T47D (cell line): ENCODE measurements at regions not wholly inside any gene's neighbourhood (a gene's known extent, or its start where the extent isn't known, plus 50 kb on each side); places are given as distances from the start of the nearest gene placed in this dataset.

Experiments used
- DNase-seq, 2 experiments: peaks; one replicate each; pipeline versions ENCODE4 v3.0.0 to v3.0.0-alpha.2; 2011 to 2012; ENCODE audit warnings: low read depth in 1 of 2, low spot score in 1 of 2
- JUND ChIP-seq: IDR thresholded peaks from 2 replicates; pipeline ENCODE4 v1.6.1; 2012; ENCODE audit warnings: low read depth
- in situ Hi-C: cut with HindIII; loops from 2 replicates; pipeline ENCODE4 v1.10.0; 2016; ENCODE audit warnings: low sequenced_read_pairs, low pct_unique_long_range_greater_than_20kb

DNA sequence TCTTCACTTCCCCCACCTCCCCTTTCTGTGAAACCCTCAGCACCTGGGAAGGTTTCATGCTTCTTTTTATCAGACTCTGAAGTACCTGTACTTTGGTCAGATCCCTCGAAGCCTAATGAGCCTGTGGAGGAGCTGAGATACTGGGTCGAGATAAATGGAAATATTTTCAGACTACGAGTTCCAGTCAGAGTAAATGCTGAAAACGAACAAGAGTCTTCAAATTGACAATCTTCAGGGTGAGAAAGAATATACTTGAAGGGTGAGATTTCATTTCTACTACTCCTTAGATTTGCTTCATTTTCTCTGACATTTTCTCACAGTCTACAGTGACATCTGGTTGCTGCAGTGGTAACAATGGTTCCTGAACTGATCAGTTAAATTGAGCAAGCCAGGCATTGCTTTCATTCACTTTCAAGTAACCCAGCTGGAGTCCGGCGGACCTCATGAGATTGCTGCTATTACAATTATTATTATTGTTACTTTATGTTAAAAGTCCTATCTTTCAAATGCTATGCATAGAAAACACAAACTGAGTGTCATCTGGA, 337.2 kb downstream of the VGLL3 start:
- TF ChIP-seq JUND = no peak
- peak in 1 of 2 experiments; percentile 6 for DNase-seq
- in situ Hi-C loops = no loop called here

GRCh38 chr3:86648087-86648486, 342.9 kb downstream of the VGLL3 start:
- in situ Hi-C loops = no loop called here
- no peak for TF ChIP-seq JUND
- no peak for DNase-seq

GRCh38 chr3:86645756-86646155, 345.2 kb downstream of the VGLL3 start:
- in situ Hi-C loops = no loop called here
- no peak for TF ChIP-seq JUND
- DNase-seq = no peak

DNA sequence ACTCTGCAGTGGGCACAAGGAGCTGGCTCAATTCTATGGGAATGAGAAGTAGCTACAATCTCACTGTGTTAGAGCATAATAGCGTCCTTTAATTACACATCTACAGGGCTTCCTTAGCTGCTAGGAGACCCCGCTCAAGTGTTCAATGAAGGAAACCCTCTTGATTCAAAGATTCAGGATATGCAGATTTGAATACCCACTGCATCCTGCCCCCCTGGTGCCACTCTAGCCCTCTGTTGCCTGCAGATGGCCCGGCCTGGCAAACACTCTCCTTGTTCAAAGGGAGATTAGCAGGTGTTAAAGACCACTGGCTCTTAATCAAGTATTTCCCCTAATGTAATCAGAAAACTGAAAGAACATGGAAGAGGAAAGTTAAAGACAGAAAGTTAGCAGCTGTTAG, 356.6 kb downstream of the VGLL3 start:
- no peak for TF ChIP-seq JUND
- in situ Hi-C loops = no loop called here

DNA sequence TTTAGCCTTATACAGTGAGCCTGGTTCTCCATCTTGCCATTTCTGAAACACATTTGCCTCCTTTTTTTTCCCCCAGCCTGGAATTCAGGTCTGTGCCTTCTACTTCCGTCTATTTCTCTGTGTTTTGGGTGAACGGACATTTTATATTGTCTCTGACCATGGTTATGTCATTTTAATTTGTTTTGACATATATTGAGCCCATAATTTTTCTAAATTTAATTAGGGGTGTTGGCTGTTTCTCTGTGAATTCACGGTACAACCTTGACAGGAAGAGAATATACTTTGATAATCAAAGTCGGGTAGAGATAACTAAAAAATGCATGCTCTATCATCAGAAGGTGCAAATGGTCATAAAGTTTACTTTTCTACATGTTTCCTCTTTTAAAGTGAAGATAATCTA, 361.4 kb downstream of the VGLL3 start:
- no peak for DNase-seq
- in situ Hi-C loops = no loop called here
- no peak for TF ChIP-seq JUND

More for the DNA sequence above, 356.6 kb downstream of the VGLL3 start:
- DNase-seq = no peak

GRCh38 chr3:86624192-86624591, 366.8 kb downstream of the VGLL3 start:
- no peak for DNase-seq
- in situ Hi-C loops = no loop called here
- no peak for TF ChIP-seq JUND

DNA sequence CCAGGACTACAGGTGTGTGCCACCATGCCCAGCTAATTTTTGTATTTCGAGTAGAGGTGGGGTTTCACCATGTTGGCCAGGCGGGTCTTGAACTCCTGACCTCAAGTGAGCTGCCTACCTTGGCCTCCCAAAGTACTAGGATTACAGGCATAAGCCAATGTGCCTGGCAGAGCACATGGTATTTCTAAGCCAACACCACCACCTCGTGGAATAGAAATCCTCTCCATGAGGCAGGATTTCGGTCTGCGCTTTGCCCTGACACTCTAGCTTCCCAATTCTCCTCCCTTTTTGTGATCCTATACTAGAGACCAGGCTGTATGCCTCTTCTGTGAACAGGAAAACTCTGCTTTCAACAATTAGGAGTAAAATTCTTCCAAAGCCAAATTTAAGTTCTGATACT, 372.2 kb downstream of the VGLL3 start:
- TF ChIP-seq JUND = no peak
- in situ Hi-C loops = no loop called here

DNA sequence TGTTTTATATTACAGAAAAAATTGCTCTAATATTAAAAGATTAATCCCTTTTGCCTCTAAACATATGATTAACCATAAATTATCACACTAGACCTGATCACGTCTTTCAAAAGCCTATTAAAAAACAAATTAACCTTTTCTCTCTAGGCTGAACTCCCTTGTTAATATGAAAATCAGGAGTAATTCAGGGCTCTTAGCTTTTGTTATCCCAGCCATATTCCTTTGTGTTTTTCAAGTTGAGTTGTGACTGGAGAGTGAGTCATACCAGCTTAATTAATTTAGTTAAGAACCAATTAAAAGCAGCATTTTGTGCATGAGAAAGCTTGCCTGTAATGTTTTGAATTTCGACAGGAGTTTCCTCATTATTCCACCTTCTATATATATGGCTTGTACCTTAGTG, 385.8 kb downstream of the VGLL3 start:
- no peak for TF ChIP-seq JUND
- no peak for DNase-seq
- in situ Hi-C loops = no loop called here

More for the DNA sequence above, 372.2 kb downstream of the VGLL3 start:
- DNase-seq = peak in 1 of 2 experiments; percentile 28

- no peak for DNase-seq
- in situ Hi-C loops = no loop called here
These were observed 395.3 kb downstream of the VGLL3 start for GRCh38 chr3:86595696-86596095.

DNA sequence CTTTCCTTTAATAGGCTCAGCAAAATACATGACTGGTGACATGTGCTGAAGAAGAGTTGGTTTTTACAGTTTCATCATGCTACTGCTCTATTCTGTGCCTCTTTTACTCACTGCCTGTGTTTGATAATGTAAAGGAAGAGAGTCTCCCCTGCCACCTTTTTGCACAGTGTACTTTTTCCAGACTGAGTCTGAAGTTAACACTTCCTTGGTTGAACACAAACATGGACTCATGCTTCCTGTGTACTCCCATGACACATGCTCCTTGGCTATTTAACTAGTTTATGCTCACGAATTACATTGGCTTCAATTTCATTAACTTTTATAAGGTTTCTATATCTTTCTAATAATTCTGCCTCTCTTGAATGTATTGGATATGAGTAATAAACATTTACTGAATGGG, 396.1 kb downstream of the VGLL3 start:
- no peak for TF ChIP-seq JUND
- DNase-seq = no peak
- in situ Hi-C loops = no loop called here

More at GRCh38 chr3:86595696-86596095, 395.3 kb downstream of the VGLL3 start:
- no peak for TF ChIP-seq JUND

DNA sequence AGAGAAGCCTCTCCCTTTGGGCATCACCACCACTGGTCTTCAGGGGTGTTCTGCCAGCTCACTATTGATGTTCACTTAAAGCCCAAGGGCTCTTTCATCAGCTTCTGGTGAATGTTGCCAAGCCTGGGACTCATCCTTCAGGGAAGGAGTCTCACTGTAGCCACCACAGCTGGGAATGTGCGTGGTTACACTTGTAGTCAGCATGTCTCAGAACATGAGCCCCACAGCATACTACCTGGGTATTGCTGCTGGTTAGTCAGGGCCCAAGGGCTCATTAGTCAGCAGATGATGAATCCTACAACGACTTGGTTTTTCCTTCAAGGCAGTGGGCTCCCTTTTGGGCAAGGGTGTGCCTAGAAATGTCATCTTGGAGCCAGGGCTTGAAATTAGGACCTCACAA, 412.9 kb downstream of the VGLL3 start:
- in situ Hi-C loops = no loop called here
- TF ChIP-seq JUND = no peak
- DNase-seq = no peak

GRCh38 chr3:86563400-86563970, 427.5 kb downstream of the VGLL3 start:
- in situ Hi-C loops = no loop called here
- peak; percentile 5 to 68 for DNase-seq
- TF ChIP-seq JUND = no peak

GRCh38 chr3:86562090-86562489, 428.9 kb downstream of the VGLL3 start:
- no peak for DNase-seq
- TF ChIP-seq JUND = no peak
- in situ Hi-C loops = no loop called here

GRCh38 chr3:86561215-86561614, 429.7 kb downstream of the VGLL3 start:
- in situ Hi-C loops = no loop called here
- DNase-seq = no peak
- no peak for TF ChIP-seq JUND
